CD4-positive, alpha-beta memory T cell (primary cell): ENCODE measurements at regions not wholly inside any gene's neighbourhood (a gene's known extent, or its start where the extent isn't known, plus 50 kb on each side); places are given as distances from the start of the nearest gene placed in this dataset.
A peak's percentile ranks its signal among the peaks of the same experiment; 100 is the strongest.

Experiments used
- CTCF ChIA-PET: fragments of 350-600 bp; sonication (Branson Sonifier 250); formaldehyde crosslinking; loops from one replicate; lab custom pipeline; 2021; ENCODE audit warnings: inconsistent platforms; ENCODE audit not compliant: partially characterized antibody; lab: Charles Lee
- POLR2A ChIA-PET: fragments of 350-600 bp; sonication (Branson Sonifier 250); formaldehyde crosslinking; loops from one replicate; lab custom pipeline; 2021; ENCODE audit not compliant: partially characterized antibody; lab: Charles Lee
- DNase-seq, 5 donors: peaks; one replicate each; pipeline versions ENCODE4 v3.0.0 to v3.0.0-alpha.2; 2020 to 2022; ENCODE audit warnings: mixed read lengths in 1 of 5
- H3K27ac ChIP-seq: one replicate; pipeline ENCODE4 v1.7.0; 2013; ENCODE audit warnings: low read depth, low read length
- H3K27me3 ChIP-seq: 2 replicates; pipeline ENCODE4 v1.7.0; 2013; ENCODE audit warnings: mild to moderate bottlenecking, low read length, moderate library complexity; ENCODE audit not compliant: insufficient read depth
- H3K36me3 ChIP-seq: 2 replicates; pipeline ENCODE4 v1.7.0; 2013; ENCODE audit warnings: mild to moderate bottlenecking, low read length, moderate library complexity; ENCODE audit not compliant: insufficient read depth
- H3K4me1 ChIP-seq: 2 replicates; pipeline ENCODE4 v1.7.0; 2013; ENCODE audit warnings: mild to moderate bottlenecking, low read length, moderate library complexity; ENCODE audit not compliant: insufficient read depth
- H3K4me3 ChIP-seq, 2 donors: one replicate each; pipeline ENCODE4 v1.7.0; 2013; ENCODE audit warnings: low read length in 2 of 2, mild to moderate bottlenecking in 1 of 2
- H3K9me3 ChIP-seq, 2 donors: one replicate each; pipeline ENCODE4 v1.7.0; 2013; ENCODE audit warnings: low read length in 2 of 2, control low read depth in 1 of 2; ENCODE audit not compliant: control insufficient read depth in 1 of 2
- H3K27ac Mint-ChIP-seq, 7 donors: one replicate each; pipeline ENCODE4 v1.8.0; 2020 to 2021; ENCODE audit warnings: mixed read lengths in 7 of 7, mild to moderate bottlenecking in 6 of 7, inconsistent platforms in 3 of 7, moderate library complexity in 3 of 7
- H3K27me3 Mint-ChIP-seq, 2 donors: one replicate each; pipeline ENCODE4 v1.8.0; 2020 to 2021; ENCODE audit warnings: mixed read lengths in 2 of 2
- H3K36me3 Mint-ChIP-seq, 2 donors: one replicate each; pipeline ENCODE4 v1.8.0; 2020 to 2021; ENCODE audit warnings: mixed read lengths in 2 of 2, inconsistent platforms in 1 of 2, mild to moderate bottlenecking in 1 of 2
- H3K4me1 Mint-ChIP-seq, 4 donors: one replicate each; pipeline ENCODE4 v1.8.0; 2020 to 2021; ENCODE audit warnings: mixed read lengths in 4 of 4, mild to moderate bottlenecking in 1 of 4
- H3K4me3 Mint-ChIP-seq, 8 donors: one replicate each; pipeline ENCODE4 v1.8.0; 2020 to 2021; ENCODE audit warnings: mixed read lengths in 8 of 8, mild to moderate bottlenecking in 7 of 8, moderate library complexity in 6 of 8, inconsistent platforms in 3 of 8
- H3K9me3 Mint-ChIP-seq, 8 donors: one replicate each; pipeline ENCODE4 v1.8.0; 2020 to 2021; ENCODE audit warnings: mixed read lengths in 8 of 8, mild to moderate bottlenecking in 5 of 8, inconsistent platforms in 3 of 8, moderate library complexity in 1 of 8
- intact Hi-C: fragments of 100-400 bp; cut with micrococcal nuclease; formaldehyde crosslinking; loops from one replicate; pipeline ENCODE4 v1.15.1; 2023

GRCh38 chr11:115961159-115962003 is 457.2 kb upstream of the CADM1 start:
- CTCF ChIA-PET, result no interaction called here

GRCh38 chr11:115959081-115959486 is 454.9 kb upstream of the CADM1 start:
- no peak overlapping the region for H3K27ac ChIP-seq
- no peaks in the 10 kb centered on the region for H3K4me1 ChIP-seq
- DNase-seq, result no peak
- POLR2A ChIA-PET, result no interaction called here
- H3K36me3 ChIP-seq, result no peaks in the 10 kb centered on the region
- Mint-ChIP-seq H3K27me3 (peaks cover 0 to 2% of the 10 kb centered on the region in 2 donors), H3K36me3 (no peaks in the 10 kb centered on the region), H3K9me3 (peaks cover 0 to 4% (median 0%) of the 10 kb centered on the region in 8 donors), H3K4me1 (no peaks in the 10 kb centered on the region), H3K27ac (no peak overlapping the region), H3K4me3 (no peak overlapping the region)
- no peaks in the 10 kb centered on the region for H3K9me3 ChIP-seq
- CTCF ChIA-PET, result no interaction called here
- no peaks in the 10 kb centered on the region for H3K27me3 ChIP-seq
- no peak overlapping the region for H3K4me3 ChIP-seq
- intact Hi-C loops, result no loop called here

More at GRCh38 chr11:115961159-115962003, 457.2 kb upstream of the CADM1 start:
- Histone ChIP-seq H3K36me3 (no peaks in the 10 kb centered on the region), H3K4me1 (no peaks in the 10 kb centered on the region), H3K27ac (no peak overlapping the region), H3K9me3 (no peaks in the 10 kb centered on the region), H3K4me3 (no peak overlapping the region), H3K27me3 (no peaks in the 10 kb centered on the region)
- DNase-seq, result no peak
- Mint-ChIP-seq H3K27me3 (peaks cover 0 to 2% of the 10 kb centered on the region in 2 donors), H3K9me3 (peaks cover 0 to 4% (median 0%) of the 10 kb centered on the region in 8 donors), H3K36me3 (no peaks in the 10 kb centered on the region), H3K4me1 (no peaks in the 10 kb centered on the region), H3K4me3 (no peak overlapping the region), H3K27ac (no peak overlapping the region)
- intact Hi-C loops, result no loop called here
- POLR2A ChIA-PET, result no interaction called here

GRCh38 chr11:115958089-115959000 is 454.1 kb upstream of the CADM1 start:
- Histone ChIP-seq H3K4me3 (no peak overlapping the region), H3K4me1 (no peaks in the 10 kb centered on the region), H3K27me3 (no peaks in the 10 kb centered on the region), H3K9me3 (no peaks in the 10 kb centered on the region), H3K36me3 (no peaks in the 10 kb centered on the region), H3K27ac (no peak overlapping the region)
- Mint-ChIP-seq H3K27me3 (peaks cover 0 to 2% of the 10 kb centered on the region in 2 donors), H3K9me3 (peaks cover 0 to 4% (median 0%) of the 10 kb centered on the region in 8 donors), H3K4me3 (no peak overlapping the region), H3K27ac (peak overlapping the region in 1 of 7 donors; percentile 53), H3K4me1 (no peaks in the 10 kb centered on the region), H3K36me3 (no peaks in the 10 kb centered on the region)
- POLR2A ChIA-PET, result no interaction called here
- DNase-seq, result no peak
- intact Hi-C loops, result no loop called here
- CTCF ChIA-PET, result no interaction called here

- Histone ChIP-seq H3K36me3 (no peaks in the 10 kb centered on the region), H3K4me1 (no peaks in the 10 kb centered on the region), H3K9me3 (no peaks in the 10 kb centered on the region), H3K27me3 (no peaks in the 10 kb centered on the region), H3K4me3 (no peak overlapping the region), H3K27ac (no peak overlapping the region)
- Mint-ChIP-seq H3K27ac (no peak overlapping the region), H3K36me3 (no peaks in the 10 kb centered on the region), H3K9me3 (peaks cover 0 to 11% (median 10%) of the 10 kb centered on the region in 8 donors), H3K4me1 (no peaks in the 10 kb centered on the region), H3K4me3 (no peak overlapping the region), H3K27me3 (peaks cover 0 to 2% of the 10 kb centered on the region in 2 donors)
- POLR2A ChIA-PET, result no interaction called here
- no peak for DNase-seq
- CTCF ChIA-PET, result no interaction called here
- intact Hi-C loops, result no loop called here
These were observed 451.6 kb upstream of the CADM1 start for GRCh38 chr11:115955803-115956202.

- CTCF ChIA-PET, result no interaction called here
- no peak for DNase-seq
- Histone ChIP-seq H3K4me1 (no peaks in the 10 kb centered on the region), H3K36me3 (no peaks in the 10 kb centered on the region), H3K9me3 (peaks cover 4% of the 10 kb centered on the region in 2 donors), H3K4me3 (no peak overlapping the region), H3K27ac (no peak overlapping the region), H3K27me3 (no peaks in the 10 kb centered on the region)
- H3K27me3 Mint-ChIP-seq, result no peaks in the 10 kb centered on the region
- H3K9me3 Mint-ChIP-seq, result peaks cover 0 to 37% (median 22%) of the 10 kb centered on the region in 8 donors
- H3K27ac Mint-ChIP-seq, result no peak overlapping the region
- no peaks in the 10 kb centered on the region for H3K36me3 Mint-ChIP-seq
- no peak overlapping the region for H3K4me3 Mint-ChIP-seq
- POLR2A ChIA-PET, result no interaction called here
- no peaks in the 10 kb centered on the region for H3K4me1 Mint-ChIP-seq
- intact Hi-C loops, result no loop called here
These were observed 446.4 kb upstream of the CADM1 start for GRCh38 chr11:115950660-115951059.

GRCh38 chr11:115944596-115944995 is 440.4 kb upstream of the CADM1 start:
- POLR2A ChIA-PET, result no interaction called here
- no peaks in the 10 kb centered on the region for H3K9me3 ChIP-seq
- CTCF ChIA-PET, result no interaction called here
- no peak for DNase-seq
- H3K27me3 ChIP-seq, result no peaks in the 10 kb centered on the region
- no peaks in the 10 kb centered on the region for H3K27me3 Mint-ChIP-seq
- H3K9me3 Mint-ChIP-seq, result peaks cover 0 to 18% (median 8%) of the 10 kb centered on the region in 8 donors
- no peaks in the 10 kb centered on the region for H3K36me3 ChIP-seq
- no peak overlapping the region for H3K27ac ChIP-seq
- no peaks in the 10 kb centered on the region for H3K36me3 Mint-ChIP-seq
- intact Hi-C loops, result no loop called here
- H3K4me3 ChIP-seq, result no peak overlapping the region
- H3K4me1 Mint-ChIP-seq, result no peaks in the 10 kb centered on the region
- H3K27ac Mint-ChIP-seq, result no peak overlapping the region
- H3K4me3 Mint-ChIP-seq, result no peak overlapping the region
- H3K4me1 ChIP-seq, result no peaks in the 10 kb centered on the region

- H3K9me3 ChIP-seq, result no peaks in the 10 kb centered on the region
- ChIA-PET POLR2A (no interaction called here), CTCF (no interaction called here)
- no peaks in the 10 kb centered on the region for H3K4me1 ChIP-seq
- H3K4me3 Mint-ChIP-seq, result no peak overlapping the region
- no peak overlapping the region for H3K4me3 ChIP-seq
- no peak overlapping the region for H3K27ac Mint-ChIP-seq
- peaks cover 0 to 11% (median 2%) of the 10 kb centered on the region in 8 donors for H3K9me3 Mint-ChIP-seq
- no peaks in the 10 kb centered on the region for H3K4me1 Mint-ChIP-seq
- H3K36me3 Mint-ChIP-seq, result no peaks in the 10 kb centered on the region
- H3K27me3 Mint-ChIP-seq, result no peaks in the 10 kb centered on the region
- no peak overlapping the region for H3K27ac ChIP-seq
- H3K36me3 ChIP-seq, result no peaks in the 10 kb centered on the region
- intact Hi-C loops, result no loop called here
- no peaks in the 10 kb centered on the region for H3K27me3 ChIP-seq
- no peak for DNase-seq
These were observed 437.8 kb upstream of the CADM1 start for GRCh38 chr11:115942011-115942410.
